Activated naive CD8-positive, alpha-beta T cell treated with anti-CD3 and anti-CD28 coated beads, Interleukin-2, amount 10 ng/mL, durations not matched to agents 7 days and 5 days (primary cell): ENCODE measurements at regions not wholly inside any gene's neighbourhood (a gene's known extent, or its start where the extent isn't known, plus 50 kb on each side); places are given as distances from the start of the nearest gene placed in this dataset.
"Not testable (repeated sequence)": the region's sequence is repeated elsewhere in the genome, so short reads cannot be mapped to it uniquely, and the experiment has no call there.

ENCODE experiments used
- ATAC-seq: fragments of 150-1000 bp; cut with Tn5 transposase; one replicate; pipeline ENCODE4 v1.10.0; 2021; ENCODE audit warnings: low read depth, moderate library complexity
- POLR2A ChIA-PET: fragments of 350-600 bp; sonication (Branson Sonifier 250); formaldehyde crosslinking; loops from one replicate; lab custom pipeline; 2021; ENCODE audit warnings: antibody characterized with exemption; lab: Charles Lee
- DNase-seq: peaks from one replicate; pipeline ENCODE4 v3.0.0; 2021
- H3K27ac Mint-ChIP-seq: one replicate; pipeline ENCODE4 v1.8.0; 2022; ENCODE audit warnings: mild to moderate bottlenecking, mixed read lengths
- H3K27me3 Mint-ChIP-seq: one replicate; pipeline ENCODE4 v1.8.0; 2022; ENCODE audit warnings: mild to moderate bottlenecking, moderate library complexity, mixed read lengths
- H3K36me3 Mint-ChIP-seq: one replicate; pipeline ENCODE4 v1.8.0; 2021; ENCODE audit warnings: mild to moderate bottlenecking, mixed read lengths
- H3K4me1 Mint-ChIP-seq: one replicate; pipeline ENCODE4 v1.8.0; 2021; ENCODE audit warnings: mixed read lengths
- H3K4me3 Mint-ChIP-seq: one replicate; pipeline ENCODE4 v1.8.0; 2022; ENCODE audit warnings: mild to moderate bottlenecking, moderate library complexity, mixed read lengths
- H3K9me3 Mint-ChIP-seq: one replicate; pipeline ENCODE4 v1.8.0; 2021; ENCODE audit warnings: mixed read lengths

- peaks cover 3% of the 10 kb centered on the region for H3K9me3 Mint-ChIP-seq
- POLR2A ChIA-PET, result no interaction called here
Observed at GRCh38 chr1:95635811-95636210, 401.8 kb downstream of the RWDD3 start.

GRCh38 chr1:95636897-95637296 is 402.9 kb downstream of the RWDD3 start:
- Mint-ChIP-seq H3K27me3 (no peaks in the 10 kb centered on the region), H3K4me1 (no peaks in the 10 kb centered on the region), H3K36me3 (no peaks in the 10 kb centered on the region), H3K27ac (no peak overlapping the region), H3K4me3 (no peak overlapping the region), H3K9me3 (peaks cover 3% of the 10 kb centered on the region)
- ATAC-seq, result no peak
- DNase-seq, result no peak
- POLR2A ChIA-PET, result no interaction called here

More at GRCh38 chr1:95635811-95636210, 401.8 kb downstream of the RWDD3 start:
- DNase-seq, result no peak
- H3K27ac Mint-ChIP-seq, result no peak overlapping the region
- no peaks in the 10 kb centered on the region for H3K27me3 Mint-ChIP-seq
- no peak overlapping the region for H3K4me3 Mint-ChIP-seq
- H3K4me1 Mint-ChIP-seq, result no peaks in the 10 kb centered on the region
- no peaks in the 10 kb centered on the region for H3K36me3 Mint-ChIP-seq
- no peak for ATAC-seq

GRCh38 chr1:95640746-95641145 is 406.7 kb downstream of the RWDD3 start:
- no peaks in the 10 kb centered on the region for H3K4me1 Mint-ChIP-seq
- no peaks in the 10 kb centered on the region for H3K27me3 Mint-ChIP-seq
- no peak overlapping the region for H3K4me3 Mint-ChIP-seq
- no peak for DNase-seq
- no peaks in the 10 kb centered on the region for H3K36me3 Mint-ChIP-seq
- H3K9me3 Mint-ChIP-seq, result peaks cover 5% of the 10 kb centered on the region
- no peak overlapping the region for H3K27ac Mint-ChIP-seq
- POLR2A ChIA-PET, result no interaction called here
- no peak for ATAC-seq

GRCh38 chr1:95641386-95641785 is 407.4 kb downstream of the RWDD3 start:
- POLR2A ChIA-PET, result no interaction called here
- DNase-seq, result no peak
- Mint-ChIP-seq H3K9me3 (peaks cover 5% of the 10 kb centered on the region), H3K27ac (no peak overlapping the region), H3K27me3 (no peaks in the 10 kb centered on the region), H3K4me1 (no peaks in the 10 kb centered on the region), H3K4me3 (no peak overlapping the region), H3K36me3 (no peaks in the 10 kb centered on the region)
- no peak for ATAC-seq

GRCh38 chr1:95642035-95642434 is 408.0 kb downstream of the RWDD3 start:
- no peak for ATAC-seq
- Mint-ChIP-seq H3K4me3 (no peak overlapping the region), H3K4me1 (no peaks in the 10 kb centered on the region), H3K9me3 (peaks cover 11% of the 10 kb centered on the region), H3K27ac (no peak overlapping the region), H3K27me3 (no peaks in the 10 kb centered on the region), H3K36me3 (no peaks in the 10 kb centered on the region)
- POLR2A ChIA-PET, result no interaction called here
- no peak for DNase-seq

GRCh38 chr1:95643071-95643470 is 409.1 kb downstream of the RWDD3 start:
- Mint-ChIP-seq H3K4me1 (no peaks in the 10 kb centered on the region), H3K36me3 (no peaks in the 10 kb centered on the region), H3K27me3 (no peaks in the 10 kb centered on the region), H3K9me3 (peaks cover 14% of the 10 kb centered on the region), H3K4me3 (no peak overlapping the region), H3K27ac (no peak overlapping the region)
- POLR2A ChIA-PET, result no interaction called here
- DNase-seq (no peak), ATAC-seq (no peak)

- peaks cover 12% of the 10 kb centered on the region for H3K9me3 Mint-ChIP-seq
- H3K4me1 Mint-ChIP-seq, H3K27me3 Mint-ChIP-seq, H3K4me3 Mint-ChIP-seq, POLR2A ChIA-PET, DNase-seq, ATAC-seq, H3K36me3 Mint-ChIP-seq, H3K27ac Mint-ChIP-seq: not testable (repeated sequence)
Observed at GRCh38 chr1:95645126-95645525, 411.1 kb downstream of the RWDD3 start.

- Mint-ChIP-seq H3K27ac (no peak overlapping the region), H3K9me3 (peaks cover 9% of the 10 kb centered on the region), H3K27me3 (no peaks in the 10 kb centered on the region), H3K36me3 (no peaks in the 10 kb centered on the region), H3K4me1 (no peaks in the 10 kb centered on the region), H3K4me3 (no peak overlapping the region)
- POLR2A ChIA-PET, result no interaction called here
- no peak for ATAC-seq
- no peak for DNase-seq
Observed at GRCh38 chr1:95650631-95651030, 416.6 kb downstream of the RWDD3 start.

- DNase-seq, result no peak
- H3K9me3 Mint-ChIP-seq, result peaks cover 2% of the 10 kb centered on the region
- no peak overlapping the region for H3K27ac Mint-ChIP-seq
- no peak overlapping the region for H3K4me3 Mint-ChIP-seq
- H3K4me1 Mint-ChIP-seq, result no peaks in the 10 kb centered on the region
- H3K36me3 Mint-ChIP-seq, result no peaks in the 10 kb centered on the region
- POLR2A ChIA-PET, result no interaction called here
- H3K27me3 Mint-ChIP-seq, result no peaks in the 10 kb centered on the region
- ATAC-seq, result no peak
Observed at GRCh38 chr1:95652423-95652965, 418.5 kb downstream of the RWDD3 start.

GRCh38 chr1:95653618-95654017 is 419.6 kb downstream of the RWDD3 start:
- POLR2A ChIA-PET, result no interaction called here
- DNase-seq (no peak), ATAC-seq (no peak)
- H3K4me1 Mint-ChIP-seq, result no peaks in the 10 kb centered on the region
- no peaks in the 10 kb centered on the region for H3K27me3 Mint-ChIP-seq
- H3K36me3 Mint-ChIP-seq, result no peaks in the 10 kb centered on the region
- H3K4me3 Mint-ChIP-seq, result no peak overlapping the region
- no peaks in the 10 kb centered on the region for H3K9me3 Mint-ChIP-seq
- H3K27ac Mint-ChIP-seq, result no peak overlapping the region

GRCh38 chr1:95655321-95656020 is 421.5 kb downstream of the RWDD3 start:
- Mint-ChIP-seq H3K36me3 (no peaks in the 10 kb centered on the region), H3K4me3 (no peak overlapping the region), H3K27me3 (no peaks in the 10 kb centered on the region), H3K27ac (no peak overlapping the region), H3K4me1 (no peaks in the 10 kb centered on the region), H3K9me3 (peaks cover 3% of the 10 kb centered on the region)
- DNase-seq, result no peak
- ATAC-seq, result no peak
- POLR2A ChIA-PET, result no interaction called here

- Mint-ChIP-seq H3K36me3 (no peaks in the 10 kb centered on the region), H3K9me3 (peaks cover 3% of the 10 kb centered on the region), H3K27me3 (no peaks in the 10 kb centered on the region), H3K27ac (no peak overlapping the region), H3K4me1 (no peaks in the 10 kb centered on the region), H3K4me3 (no peak overlapping the region)
- POLR2A ChIA-PET, result no interaction called here
- ATAC-seq (no peak), DNase-seq (no peak)
Observed at GRCh38 chr1:95657248-95657647, 423.2 kb downstream of the RWDD3 start.

- no peak overlapping the region for H3K4me3 Mint-ChIP-seq
- ATAC-seq (no peak), DNase-seq (no peak)
- POLR2A ChIA-PET, result no interaction called here
- no peaks in the 10 kb centered on the region for H3K4me1 Mint-ChIP-seq
- peaks cover 6% of the 10 kb centered on the region for H3K9me3 Mint-ChIP-seq
- H3K36me3 Mint-ChIP-seq, result no peaks in the 10 kb centered on the region
- no peak overlapping the region for H3K27ac Mint-ChIP-seq
- no peaks in the 10 kb centered on the region for H3K27me3 Mint-ChIP-seq
Observed at GRCh38 chr1:95659166-95659565, 425.2 kb downstream of the RWDD3 start.

GRCh38 chr1:95659588-95659987 is 425.6 kb downstream of the RWDD3 start:
- DNase-seq, result no peak
- POLR2A ChIA-PET, result no interaction called here
- no peak overlapping the region for H3K27ac Mint-ChIP-seq
- no peak for ATAC-seq
- H3K36me3 Mint-ChIP-seq, result no peaks in the 10 kb centered on the region
- H3K27me3 Mint-ChIP-seq, result no peaks in the 10 kb centered on the region
- peaks cover 6% of the 10 kb centered on the region for H3K9me3 Mint-ChIP-seq
- no peak overlapping the region for H3K4me3 Mint-ChIP-seq
- H3K4me1 Mint-ChIP-seq, result no peaks in the 10 kb centered on the region
